ENCODE measurements at regions not wholly inside any gene's neighbourhood (a gene's known extent, or its start where the extent isn't known, plus 50 kb on each side); places are given as distances from the start of the nearest gene placed in this dataset.

GRCh38 chr2:184370954-184371353 is 227.4 kb upstream of the ZNF804A start:
- TF ChIP-seq CTCF (conservative IDR thresholded peaks at IDR 0.05; ENCODE audit: low read depth, low read length) (no peak), EZH2 (IDR thresholded peaks at IDR 0.05; ENCODE audit: low read length, unreplicated experiment) (no peak), EZH2phosphoT487 (IDR thresholded peaks at IDR 0.05; ENCODE audit: borderline replicate concordance, low read length) (no peak)
